HCT116 (cell line): ENCODE measurements at regions not wholly inside any gene's neighbourhood (a gene's known extent, or its start where the extent isn't known, plus 50 kb on each side); places are given as distances from the start of the nearest gene placed in this dataset.

ENCODE experiments used
- ATAC-seq: fragments of 200-7000 bp; cut with Tn5 transposase; 2 replicates; pipeline ENCODE4 v1.9.1; 2020; ENCODE audit warnings: mild to moderate bottlenecking, moderate library complexity
- BruUV-seq: library from RNA; stranded (reverse); fragments of 400-500 nt; replicated peaks from 2 replicates; lab custom pipeline; 2021; lab: Mats Ljungman, UMichigan
- CTCF ChIA-PET: fragments of 300-600 bp; sonication (Branson Sonifier 250); formaldehyde crosslinking; loops from one replicate; lab custom pipeline; 2021; ENCODE audit warnings: antibody characterized with exemption; lab: Charles Lee
- POLR2A ChIA-PET: fragments of 300-600, 350-600 bp; sonication (Branson Sonifier 250); formaldehyde crosslinking; loops from one replicate; lab custom pipeline; 2021; ENCODE audit warnings: antibody characterized with exemption; lab: Charles Lee
- RAD21 ChIA-PET, 2 experiments: fragments of 300-600 bp; sonication (Branson Sonifier 250); formaldehyde crosslinking; loops; one replicate each; lab custom pipeline; 2023; ENCODE audit warnings: low total read pairs in 2 of 2; ENCODE audit not compliant: uncharacterized antibody in 2 of 2, unreplicated experiment in 2 of 2, low non-redundant PET in 1 of 2; lab: Charles Lee
- DNase-seq: peaks from one replicate; pipeline ENCODE4 v3.0.0-alpha.2; 2010; ENCODE audit warnings: low read depth, low spot score
- H2AFZ ChIP-seq: fragments of 200-600 bp; shearing (Covaris generic), sonication (generic); 2 replicates; pipeline ENCODE4 v1.6.1; 2017; ENCODE audit warnings: low read depth, mixed run types, mixed read lengths, antibody characterized with exemption, low read length; ENCODE audit not compliant: poor library complexity, severe bottlenecking
- H3K27ac ChIP-seq: 2 replicates; pipeline ENCODE4 v1.5.1; 2012; ENCODE audit warnings: low read depth, low read length
- H3K27me3 ChIP-seq: fragments of 200-600 bp; sonication (generic); 2 replicates; pipeline ENCODE4 v1.6.1; 2016; ENCODE audit warnings: mixed run types, low read length, mixed read lengths; ENCODE audit not compliant: insufficient read depth
- H3K36me3 ChIP-seq, 2 experiments: fragments of 200-500 bp in 1 of 2; fragments of 200-600 bp in 1 of 2; sonication (Bioruptor generic) in 1 of 2; sonication (generic) in 1 of 2; 2 replicates each; pipeline versions ENCODE4 v1.5.1 to v1.6.1; 2014 to 2016; ENCODE audit warnings: low read length in 2 of 2, inconsistent platforms in 1 of 2, mixed read lengths in 1 of 2, mixed run types in 1 of 2; ENCODE audit not compliant: insufficient read depth in 2 of 2, control insufficient read depth in 1 of 2
- H3K4me1 ChIP-seq, 2 experiments: fragments of 200-600 bp in 1 of 2; sonication (generic) in 1 of 2; 2 replicates each; pipeline versions ENCODE4 v1.5.1 to v1.6.1; 2012 to 2017; ENCODE audit warnings: low read length in 2 of 2, inconsistent platforms in 1 of 2, mild to moderate bottlenecking in 1 of 2, mixed read lengths in 1 of 2, mixed run types in 1 of 2, moderate library complexity in 1 of 2; ENCODE audit not compliant: insufficient read depth in 2 of 2, control insufficient read depth in 1 of 2
- H3K4me2 ChIP-seq: fragments of 200-600 bp; sonication (generic); 2 replicates; pipeline ENCODE4 v1.6.1; 2017; ENCODE audit warnings: mixed run types, low read length, mixed read lengths
- H3K4me3 ChIP-seq, 2 experiments: fragments of 200-600 bp in 1 of 2; sonication (generic) in 1 of 2; replicated peaks in 1 of 2; 2 replicates each; pipeline ENCODE4 v1.5.1; 2011 to 2016; ENCODE audit warnings: low read length in 2 of 2, control low read depth in 1 of 2, low read depth in 1 of 2, mild to moderate bottlenecking in 1 of 2, mixed read lengths in 1 of 2, mixed run types in 1 of 2
- H3K79me2 ChIP-seq: fragments of 200-600 bp; sonication (generic); 2 replicates; pipeline ENCODE4 v1.6.1; 2017; ENCODE audit warnings: mild to moderate bottlenecking, mixed run types, low read length, moderate library complexity, mixed read lengths; ENCODE audit not compliant: insufficient read depth
- H3K9ac ChIP-seq: fragments of 200-600 bp; sonication (generic); 2 replicates; pipeline ENCODE4 v1.6.1; 2016; ENCODE audit warnings: low read length, mixed read lengths
- H3K9me2 ChIP-seq: fragments of 200-600 bp; sonication (generic), shearing (Covaris generic); 2 replicates; pipeline ENCODE4 v1.6.1; 2017; ENCODE audit warnings: mixed run types, mild to moderate bottlenecking, moderate library complexity; ENCODE audit not compliant: insufficient read depth
- H3K9me3 ChIP-seq, 2 experiments: fragments of 200-500 bp in 1 of 2; fragments of 200-600 bp in 1 of 2; sonication (Bioruptor generic) in 1 of 2; sonication (generic) in 1 of 2; 2 replicates each; pipeline ENCODE4 v1.6.1; 2014 to 2017; ENCODE audit warnings: low read length in 2 of 2, mixed read lengths in 2 of 2, inconsistent platforms in 1 of 2, low read depth in 1 of 2, mild to moderate bottlenecking in 1 of 2, mixed run types in 1 of 2, moderate library complexity in 1 of 2; ENCODE audit not compliant: control insufficient read depth in 1 of 2, insufficient read depth in 1 of 2
- H4K20me1 ChIP-seq: fragments of 200-600 bp; sonication (generic), shearing (Covaris generic); 2 replicates; pipeline ENCODE4 v1.6.1; 2017; ENCODE audit warnings: mixed run types, mild to moderate bottlenecking, moderate library complexity; ENCODE audit not compliant: insufficient read depth
- CEBPB ChIP-seq: IDR thresholded peaks from 2 replicates; pipeline ENCODE4 v1.6.1; 2012; ENCODE audit warnings: low read depth
- EGR1 ChIP-seq: IDR thresholded peaks from 2 replicates; pipeline ENCODE4 v1.6.1; 2012; ENCODE audit warnings: low read depth
- JUND ChIP-seq: IDR thresholded peaks from 2 replicates; pipeline ENCODE4 v1.6.1; 2012
- SIN3A ChIP-seq: IDR thresholded peaks from 2 replicates; pipeline ENCODE4 v1.6.1; 2012; ENCODE audit warnings: low read depth
- SP1 ChIP-seq: IDR thresholded peaks from 2 replicates; pipeline ENCODE4 v1.6.1; 2012; ENCODE audit warnings: low read depth
- TCF7L2 ChIP-seq: IDR thresholded peaks from 2 replicates; pipeline ENCODE4 v1.7.0; 2011; ENCODE audit warnings: borderline replicate concordance, inconsistent platforms; ENCODE audit not compliant: insufficient read depth, insufficient read length; ENCODE audit errors: extremely low read depth
- YY1 ChIP-seq: IDR thresholded peaks from 2 replicates; pipeline ENCODE4 v1.6.1; 2011; ENCODE audit warnings: low read length, low read depth, moderate library complexity, mild to moderate bottlenecking; ENCODE audit not compliant: insufficient replicate concordance; ENCODE audit errors: extremely low read depth
- ZFX ChIP-seq: fragments of 450-650 bp; IDR thresholded peaks from 2 replicates; pipeline ENCODE4 v1.6.1; 2017
- intact Hi-C: fragments of 100-400 bp; cut with micrococcal nuclease; formaldehyde crosslinking; loops from 2 replicates; pipeline ENCODE4 v1.10.0; 2022
- TF ChIP-seq, protein P1 (sequence below): IDR thresholded peaks from 2 replicates; pipeline ENCODE4 v1.6.1; 2012; ENCODE audit warnings: low read depth
- TF ChIP-seq, protein P2 (sequence below): IDR thresholded peaks from 2 replicates; pipeline ENCODE4 v1.6.1; 2012

DNA sequence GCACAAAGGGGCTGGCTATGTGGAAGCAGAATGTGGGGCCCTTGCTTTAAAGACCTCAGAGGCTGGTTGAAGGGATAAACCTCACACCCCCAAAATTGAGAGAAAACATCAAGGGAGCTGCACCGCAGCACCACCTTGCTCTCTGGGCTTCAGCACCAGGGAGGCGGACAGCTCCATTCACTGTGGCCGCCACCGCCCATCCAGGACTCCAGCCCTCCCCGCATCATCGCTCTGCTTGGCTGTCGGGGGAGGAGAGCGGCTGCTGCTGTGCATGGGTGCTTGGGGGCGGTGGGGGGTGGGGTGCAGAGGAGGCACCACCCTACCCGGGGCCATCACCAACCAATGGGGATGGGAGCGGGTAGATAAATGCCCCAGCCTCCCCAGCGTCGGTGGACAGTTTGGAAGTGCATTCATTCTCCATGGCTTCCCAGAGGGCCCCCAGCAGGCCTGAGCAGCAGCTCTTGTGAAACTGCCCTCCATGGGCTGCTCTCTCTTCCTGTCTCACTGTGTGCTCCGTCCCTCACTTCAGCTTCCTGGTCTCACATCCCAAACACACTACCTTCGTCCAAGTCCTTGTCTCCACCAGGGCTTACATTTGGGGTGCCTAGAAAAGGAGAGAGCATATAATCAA is 75.7 kb upstream of the BHLHE23 start:
- Histone ChIP-seq H3K79me2 (no peaks in the 10 kb centered on the region), H3K27ac (no peak overlapping the region), H2AFZ (no peak overlapping the region), H3K4me2 (no peak overlapping the region), H4K20me1 (no peaks in the 10 kb centered on the region)
- CTCF ChIA-PET, result no interaction called here
- TF ChIP-seq TCF7L2, result peak; percentile 76
- TF ChIP-seq, protein P1, sequence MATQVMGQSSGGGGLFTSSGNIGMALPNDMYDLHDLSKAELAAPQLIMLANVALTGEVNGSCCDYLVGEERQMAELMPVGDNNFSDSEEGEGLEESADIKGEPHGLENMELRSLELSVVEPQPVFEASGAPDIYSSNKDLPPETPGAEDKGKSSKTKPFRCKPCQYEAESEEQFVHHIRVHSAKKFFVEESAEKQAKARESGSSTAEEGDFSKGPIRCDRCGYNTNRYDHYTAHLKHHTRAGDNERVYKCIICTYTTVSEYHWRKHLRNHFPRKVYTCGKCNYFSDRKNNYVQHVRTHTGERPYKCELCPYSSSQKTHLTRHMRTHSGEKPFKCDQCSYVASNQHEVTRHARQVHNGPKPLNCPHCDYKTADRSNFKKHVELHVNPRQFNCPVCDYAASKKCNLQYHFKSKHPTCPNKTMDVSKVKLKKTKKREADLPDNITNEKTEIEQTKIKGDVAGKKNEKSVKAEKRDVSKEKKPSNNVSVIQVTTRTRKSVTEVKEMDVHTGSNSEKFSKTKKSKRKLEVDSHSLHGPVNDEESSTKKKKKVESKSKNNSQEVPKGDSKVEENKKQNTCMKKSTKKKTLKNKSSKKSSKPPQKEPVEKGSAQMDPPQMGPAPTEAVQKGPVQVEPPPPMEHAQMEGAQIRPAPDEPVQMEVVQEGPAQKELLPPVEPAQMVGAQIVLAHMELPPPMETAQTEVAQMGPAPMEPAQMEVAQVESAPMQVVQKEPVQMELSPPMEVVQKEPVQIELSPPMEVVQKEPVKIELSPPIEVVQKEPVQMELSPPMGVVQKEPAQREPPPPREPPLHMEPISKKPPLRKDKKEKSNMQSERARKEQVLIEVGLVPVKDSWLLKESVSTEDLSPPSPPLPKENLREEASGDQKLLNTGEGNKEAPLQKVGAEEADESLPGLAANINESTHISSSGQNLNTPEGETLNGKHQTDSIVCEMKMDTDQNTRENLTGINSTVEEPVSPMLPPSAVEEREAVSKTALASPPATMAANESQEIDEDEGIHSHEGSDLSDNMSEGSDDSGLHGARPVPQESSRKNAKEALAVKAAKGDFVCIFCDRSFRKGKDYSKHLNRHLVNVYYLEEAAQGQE, result peak; percentile 92
- TF ChIP-seq, protein P2, sequence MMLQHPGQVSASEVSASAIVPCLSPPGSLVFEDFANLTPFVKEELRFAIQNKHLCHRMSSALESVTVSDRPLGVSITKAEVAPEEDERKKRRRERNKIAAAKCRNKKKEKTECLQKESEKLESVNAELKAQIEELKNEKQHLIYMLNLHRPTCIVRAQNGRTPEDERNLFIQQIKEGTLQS, result no peak
- TF ChIP-seq, all 23 proteins: peak for 2
- ATAC-seq (peak; percentile 64), DNase-seq (no peak)
- Histone ChIP-seq H3K36me3 (no peaks in the 10 kb centered on the region), H3K27me3 (no peaks in the 10 kb centered on the region; the same call in 1 of the 2 replicates), H3K4me3 (no peak overlapping the region), H3K9me2 (no peaks in the 10 kb centered on the region), H3K9ac (no peak overlapping the region), H3K4me1 (no peaks in the 10 kb centered on the region), H3K9me3 (peaks cover 0 to 6% of the 10 kb centered on the region in 2 experiments; a peak in 1 of 4 replicates)
- ChIA-PET POLR2A (no interaction called here), RAD21 (no interaction called here)
- BruUV-seq, result no TSS peak
- intact Hi-C loops, result no loop called here

- intact Hi-C loops, result no loop called here
- no peaks in the 10 kb centered on the region; the same call in 1 of the 2 replicates for H3K27me3 ChIP-seq
- peaks cover 1 to 6% of the 10 kb centered on the region in 2 experiments; a peak in 2 of 4 replicates for H3K9me3 ChIP-seq
- H3K9me2 ChIP-seq, result no peaks in the 10 kb centered on the region
- no peak overlapping the region for H3K4me2 ChIP-seq
- ChIA-PET CTCF (no interaction called here), RAD21 (no interaction called here), POLR2A (no interaction called here)
- DNase-seq (no peak), ATAC-seq (no peak)
- H3K36me3 ChIP-seq, result no peaks in the 10 kb centered on the region
- BruUV-seq, result no TSS peak
- H3K4me1 ChIP-seq, result no peaks in the 10 kb centered on the region
- no peak overlapping the region for H2AFZ ChIP-seq
- H3K27ac ChIP-seq, result no peak overlapping the region
- no peak overlapping the region for H3K4me3 ChIP-seq
- H3K79me2 ChIP-seq, result no peaks in the 10 kb centered on the region
- no peak for TF ChIP-seq SP1
- TF ChIP-seq, protein P2, result no peak
- TF ChIP-seq EGR1, result no peak
- TF ChIP-seq YY1, result no peak
- no peak for TF ChIP-seq SIN3A
- TF ChIP-seq JUND, result no peak
- TF ChIP-seq CEBPB, result no peak
- TF ChIP-seq ZFX, result no peak
- H3K9ac ChIP-seq, result no peak overlapping the region
- H4K20me1 ChIP-seq, result no peaks in the 10 kb centered on the region
Measured at GRCh38 chr20:63081831-63082230, 75.1 kb upstream of the BHLHE23 start.
